ENCODE measurements at regions not wholly inside any gene's neighbourhood (a gene's known extent, or its start where the extent isn't known, plus 50 kb on each side); places are given as distances from the start of the nearest gene placed in this dataset.

DNA sequence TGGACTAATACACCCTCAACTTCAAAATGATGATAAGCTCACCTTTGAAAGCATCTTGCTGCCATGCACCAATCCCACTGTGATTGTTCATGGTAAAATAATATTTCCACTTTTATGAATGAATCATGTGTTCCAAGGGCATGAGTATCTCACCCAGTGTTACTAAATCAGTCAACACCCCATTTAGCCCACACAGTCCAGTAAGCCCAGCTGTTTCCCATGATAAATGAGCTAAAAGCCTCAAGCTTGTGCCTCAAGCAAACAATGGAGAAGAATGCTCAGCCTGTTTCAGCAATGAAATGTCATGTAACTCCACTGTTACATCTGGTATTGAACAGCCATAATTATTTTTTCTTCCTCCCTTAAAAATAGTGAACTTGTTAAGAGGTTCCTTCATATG lies 442.5 kb downstream of the XPNPEP1 start:
- no peak for DNase-seq (ENCODE audit: low spot score)

DNA sequence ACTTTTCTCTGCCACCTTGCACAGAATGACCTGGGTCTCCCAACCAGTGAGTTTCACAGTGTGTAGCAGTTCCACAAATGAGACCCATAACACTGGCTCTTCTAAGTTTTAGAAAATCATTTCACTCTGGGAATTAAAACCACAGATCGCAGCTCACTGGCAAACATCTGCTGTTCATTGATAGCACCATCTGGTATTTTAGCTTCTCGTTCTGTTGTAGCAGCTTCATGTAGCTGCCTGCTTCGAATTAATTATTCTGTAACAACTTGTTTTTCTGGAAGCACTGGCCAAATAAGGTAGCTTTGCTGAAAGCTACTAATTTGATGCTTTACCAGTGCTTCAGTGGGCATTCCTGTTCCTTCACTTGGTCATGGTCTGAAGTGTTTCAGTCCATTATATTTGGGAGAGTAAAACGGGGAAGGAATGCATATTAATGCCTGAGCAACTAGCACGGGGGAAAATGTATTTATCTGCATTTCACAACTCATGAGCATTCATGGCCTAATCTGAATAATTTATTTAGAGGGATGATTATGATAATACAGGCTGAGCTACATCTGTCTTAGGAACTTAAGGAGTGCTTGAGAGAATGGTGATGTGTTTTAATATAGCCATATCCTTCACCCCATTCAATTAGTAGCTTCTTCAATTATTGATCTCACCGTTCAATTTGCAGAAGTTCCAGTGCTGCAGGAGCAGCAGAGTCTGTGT lies 447.4 kb downstream of the XPNPEP1 start:
- DNase-seq (ENCODE audit: low spot score): no peak

DNA sequence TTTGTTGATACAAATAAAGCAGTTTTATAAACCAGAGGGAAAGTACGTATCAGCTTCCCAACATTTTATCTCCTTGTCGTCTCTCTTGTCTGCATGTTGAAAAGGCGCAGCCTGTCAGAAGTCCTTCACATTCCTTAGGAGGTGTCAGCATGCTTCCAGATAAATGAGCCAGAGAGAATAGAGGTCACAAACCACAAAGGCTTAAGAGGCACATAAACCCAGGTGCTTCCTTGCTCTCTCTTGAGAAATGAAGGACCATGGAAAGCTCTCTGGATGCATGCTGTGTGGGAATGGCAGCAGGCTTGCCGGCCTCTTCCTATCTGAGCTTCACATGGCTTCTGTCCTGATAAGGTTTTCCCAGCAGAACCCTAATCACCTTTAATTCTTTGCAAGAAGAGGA lies 448.5 kb downstream of the XPNPEP1 start:
- DNase-seq (ENCODE audit: low spot score): no peak

DNA sequence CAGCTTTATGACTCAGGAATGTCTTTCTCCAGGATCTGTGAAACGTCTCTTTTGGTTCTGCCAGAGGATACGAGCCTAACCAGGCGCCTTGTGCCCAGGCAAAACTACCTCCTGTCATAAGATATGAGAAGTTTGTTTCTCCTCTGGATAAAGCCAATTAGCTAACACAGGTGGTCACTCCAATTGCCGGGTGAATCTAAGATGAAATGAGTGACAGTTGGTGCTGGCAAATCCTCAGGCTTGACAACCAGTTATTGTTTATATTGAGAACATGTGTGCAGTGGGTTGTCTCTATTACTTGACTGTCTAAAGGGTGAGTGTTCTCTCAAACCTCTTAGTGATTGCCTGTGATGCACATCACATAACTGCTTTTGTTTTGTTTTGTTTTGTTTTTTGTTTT lies 449.1 kb downstream of the XPNPEP1 start:
- no peak for DNase-seq (ENCODE audit: low spot score)

DNA sequence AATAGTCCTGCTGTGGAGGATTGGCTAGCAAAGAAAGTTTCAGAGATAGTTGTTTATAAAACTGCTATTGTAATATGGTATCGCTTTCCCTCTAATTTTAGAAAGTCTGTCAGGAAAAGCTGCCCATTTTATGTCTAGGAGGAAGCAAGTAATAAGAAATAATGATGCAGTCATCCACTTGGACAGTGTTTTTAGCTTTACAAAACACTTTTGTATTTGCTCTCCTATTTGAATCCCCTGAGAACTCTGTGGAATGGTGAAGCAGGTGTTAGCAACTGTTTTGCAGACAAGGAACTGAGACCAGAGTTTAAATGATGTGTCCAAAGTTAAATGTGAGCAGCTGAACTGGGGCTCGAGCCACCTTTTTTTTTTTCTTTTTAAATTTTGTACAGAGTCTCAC lies 455.8 kb downstream of the XPNPEP1 start:
- no peak for DNase-seq (ENCODE audit: low spot score)

DNA sequence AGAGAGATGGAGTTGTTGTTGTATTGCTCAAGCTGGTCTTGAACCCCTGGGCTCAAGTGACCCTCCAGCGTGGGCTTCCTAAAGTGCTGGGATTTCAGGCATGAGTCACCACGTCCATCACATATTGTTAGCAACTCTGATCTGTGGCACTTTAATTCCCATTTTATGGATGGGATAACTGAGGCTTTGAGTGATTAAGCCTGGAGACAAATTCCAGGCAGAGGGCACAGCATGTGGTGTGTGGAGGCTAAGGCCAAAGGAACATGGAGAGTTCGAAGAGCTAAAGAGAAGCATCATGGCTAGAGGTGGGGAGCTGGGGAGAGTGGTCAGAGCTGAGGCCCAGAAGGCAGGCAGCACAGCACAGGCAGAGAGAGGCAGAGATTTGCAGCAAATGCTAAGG lies 458.4 kb downstream of the XPNPEP1 start:
- DNase-seq (ENCODE audit: low spot score): no peak

DNA sequence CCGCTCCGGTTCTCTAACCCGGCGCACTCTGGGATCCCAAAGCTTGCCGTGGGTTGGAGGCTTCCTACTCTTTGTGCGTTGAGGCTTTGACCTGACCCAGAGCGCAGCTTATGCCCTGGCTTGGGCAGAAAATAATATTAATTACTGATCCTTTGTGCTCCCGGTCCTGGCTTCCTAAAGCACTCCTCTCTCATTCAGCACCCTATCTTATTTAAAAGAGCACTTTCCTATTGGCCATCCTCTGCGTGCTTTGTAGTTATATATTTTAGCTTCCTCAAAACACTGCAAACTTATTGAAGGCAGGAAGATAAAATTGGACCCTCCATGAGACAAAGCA lies 466.0 kb downstream of the XPNPEP1 start:
- DNase-seq (ENCODE audit: low spot score): no peak

DNA sequence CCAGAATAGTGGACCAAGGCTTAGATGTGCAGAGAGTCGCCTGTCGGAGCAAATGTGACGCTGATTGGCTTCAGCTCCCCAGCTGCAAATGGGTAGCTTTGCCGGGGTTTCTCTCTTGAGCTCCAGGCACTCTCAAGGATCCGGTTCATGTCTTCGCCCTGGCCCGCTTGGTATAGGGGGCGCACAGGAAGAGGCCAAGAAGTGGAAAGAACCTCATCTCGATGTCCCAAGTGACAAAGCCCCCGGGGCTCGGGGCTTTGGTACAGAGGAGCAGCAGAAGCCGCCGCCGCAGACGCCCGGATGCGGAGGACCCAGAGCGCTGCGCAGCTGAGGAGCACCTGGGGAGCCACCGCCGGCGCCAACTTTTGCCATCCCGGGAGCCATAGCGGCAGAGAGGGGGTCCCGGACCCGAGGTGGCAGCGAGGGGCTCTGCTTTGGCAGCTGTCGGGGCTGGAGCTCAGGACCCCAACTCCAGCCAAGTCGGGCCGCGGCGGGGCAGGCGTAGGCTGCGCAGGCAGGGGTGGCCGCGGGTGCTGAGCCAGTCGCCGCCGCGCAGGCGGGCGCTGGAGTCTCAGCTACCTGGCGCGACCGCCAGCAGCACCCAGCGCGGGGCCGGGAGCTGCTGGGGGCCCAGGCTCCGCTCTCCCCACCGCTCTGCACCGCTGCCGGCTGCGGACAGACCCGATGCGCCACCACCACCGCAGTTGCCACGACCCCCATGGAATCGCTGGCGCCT lies 466.6 kb downstream of the XPNPEP1 start:
- no peak for DNase-seq (ENCODE audit: low spot score)

DNA sequence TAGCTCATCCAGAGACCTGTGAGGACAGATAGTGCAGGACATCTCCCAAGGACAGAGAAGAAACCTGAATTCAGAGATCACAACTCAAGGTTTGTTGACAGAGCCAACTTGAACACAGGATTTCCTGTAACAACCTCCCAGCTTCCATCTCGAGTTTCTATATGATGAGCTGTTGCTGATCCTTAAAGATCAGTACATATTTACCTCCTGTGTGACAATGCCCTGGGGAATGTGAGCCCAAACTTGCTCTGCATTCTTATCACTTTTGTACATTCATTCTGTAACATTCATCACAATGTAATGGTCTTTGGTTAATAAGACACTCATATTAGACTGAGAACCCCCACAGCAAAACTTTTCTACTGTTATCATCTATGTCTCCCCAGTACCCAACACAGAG lies 468.6 kb downstream of the XPNPEP1 start:
- DNase-seq (ENCODE audit: low spot score): no peak

DNA sequence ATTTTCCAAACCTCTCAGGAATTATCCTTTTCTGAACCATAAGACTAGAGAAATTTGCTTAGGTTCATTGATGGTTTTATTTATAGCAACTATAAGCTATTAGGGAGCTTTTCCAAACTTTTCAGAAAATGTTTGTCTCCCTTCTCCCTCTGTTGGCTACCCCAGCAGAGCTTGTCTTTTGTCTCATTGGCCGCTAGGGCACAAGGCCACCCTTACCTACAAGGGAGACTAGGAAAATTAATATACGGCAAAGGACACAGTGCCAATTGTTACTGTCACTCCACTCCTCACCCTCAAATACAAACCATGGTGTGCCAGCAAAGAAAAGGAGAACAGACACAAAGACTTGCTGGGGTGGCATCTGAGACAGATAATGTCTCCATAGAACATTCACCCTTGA lies 471.4 kb downstream of the XPNPEP1 start:
- no peak for DNase-seq (ENCODE audit: low spot score)

DNA sequence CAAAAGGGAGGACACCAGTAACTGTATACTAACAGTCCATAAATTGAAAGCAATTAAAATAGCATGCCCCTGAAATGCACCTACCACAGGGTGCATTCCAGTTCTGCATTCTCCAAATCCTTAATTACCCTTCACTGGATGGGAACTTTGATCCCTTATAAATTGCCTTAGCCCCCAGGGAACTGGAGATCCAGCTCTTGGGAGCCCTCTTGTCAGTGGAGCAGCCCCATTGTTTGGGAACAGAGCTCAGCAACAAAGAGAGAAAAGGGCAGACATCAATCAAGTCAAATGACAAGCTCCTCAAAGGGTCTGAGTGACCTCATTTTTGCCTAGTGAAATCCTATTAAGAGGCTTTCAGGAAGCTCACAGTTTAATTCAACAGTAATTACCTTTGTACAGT lies 472.6 kb downstream of the XPNPEP1 start:
- no peak for DNase-seq (ENCODE audit: low spot score)

DNA sequence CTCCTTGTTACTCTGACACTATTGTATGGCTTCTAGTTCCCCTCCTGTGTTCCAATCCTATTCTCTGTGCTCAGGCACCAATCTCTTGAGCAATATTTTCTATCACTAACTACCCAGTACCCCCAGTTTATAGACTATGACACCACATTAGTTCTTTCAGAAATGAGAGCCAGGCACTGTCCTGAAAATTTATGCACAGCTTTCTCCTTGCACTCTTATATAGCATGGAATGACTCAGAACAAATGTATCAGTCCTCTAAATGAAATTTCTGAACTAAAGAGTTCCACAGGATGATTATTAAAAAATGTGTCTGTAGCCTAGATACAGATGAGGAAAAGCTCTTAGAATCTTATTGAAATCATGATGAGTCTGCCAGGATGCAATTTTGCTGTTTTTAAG lies 489.9 kb downstream of the XPNPEP1 start:
- DNase-seq (ENCODE audit: low spot score): no peak

DNA sequence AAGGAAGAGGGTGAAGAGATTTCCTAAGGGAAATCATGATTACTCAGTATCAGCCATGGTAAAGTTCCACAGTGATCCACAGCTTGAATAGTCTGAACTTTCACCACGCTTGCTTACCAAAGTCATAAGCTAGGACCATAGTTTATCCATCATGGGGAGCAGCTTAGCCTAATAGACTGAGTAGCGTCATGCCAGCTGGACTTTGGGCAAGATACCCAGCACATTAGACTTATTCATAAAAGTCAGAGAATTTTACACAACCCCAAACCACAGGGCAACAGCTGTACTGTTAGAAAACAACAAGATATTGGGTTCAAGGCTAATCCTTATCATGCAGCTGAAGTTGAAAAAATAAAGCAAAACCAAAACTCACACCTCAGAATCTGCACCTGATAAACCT lies 491.0 kb downstream of the XPNPEP1 start:
- DNase-seq (ENCODE audit: low spot score): no peak

DNA sequence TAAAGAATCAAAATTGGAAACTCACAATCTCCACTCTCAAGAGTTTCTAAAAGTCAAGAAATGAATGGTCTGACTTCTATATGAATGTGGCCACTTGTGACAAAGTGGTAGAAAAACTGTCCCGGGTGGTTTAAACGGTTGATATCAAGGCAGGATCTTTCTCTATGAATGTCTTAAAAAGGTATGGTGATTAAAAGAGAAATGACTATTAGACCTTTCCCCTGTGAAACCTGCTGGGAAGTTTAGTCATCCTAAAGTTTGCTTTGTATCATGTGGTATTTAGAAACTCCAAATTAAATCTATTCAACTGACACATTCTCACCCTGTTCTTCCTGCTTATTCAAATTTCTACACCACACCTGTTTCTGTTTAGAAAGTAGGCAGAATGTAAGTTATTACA lies 492.5 kb downstream of the XPNPEP1 start:
- no peak for DNase-seq (ENCODE audit: low spot score)

DNA sequence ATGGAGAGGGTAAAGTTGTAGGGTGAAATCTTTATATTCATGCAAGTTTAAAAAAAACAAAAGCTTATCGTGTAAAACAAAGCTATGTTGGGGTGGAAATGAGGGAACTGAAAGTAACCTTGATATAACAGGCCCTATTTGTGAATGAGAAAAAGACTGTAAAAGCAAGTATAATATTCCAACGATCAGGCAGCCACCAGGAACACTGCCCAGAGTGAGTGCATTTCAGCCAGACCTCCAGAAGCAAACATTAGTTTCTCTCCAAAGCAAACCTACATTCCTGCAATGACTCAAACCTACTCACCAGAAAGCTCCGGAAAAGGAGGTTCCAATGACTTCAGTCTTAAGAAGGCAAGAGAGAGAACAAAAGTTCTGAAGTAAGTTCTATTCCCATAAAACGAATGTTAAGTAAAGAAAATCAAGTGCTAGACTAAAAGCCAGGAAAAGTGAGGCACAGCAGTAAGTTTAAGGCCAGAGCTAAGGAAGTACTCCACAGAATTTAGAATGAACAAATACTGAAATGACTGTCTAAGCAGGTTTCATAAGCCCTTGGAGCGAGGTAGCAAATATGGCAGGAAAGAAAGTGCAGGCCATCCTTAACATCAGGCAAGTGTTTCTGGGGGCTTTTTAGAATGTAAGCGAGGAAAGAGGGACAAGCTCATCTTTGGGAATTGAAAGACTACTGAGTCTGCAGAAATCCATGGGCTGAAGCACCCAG lies 493.1 kb downstream of the XPNPEP1 start:
- DNase-seq (ENCODE audit: low spot score): no peak

DNA sequence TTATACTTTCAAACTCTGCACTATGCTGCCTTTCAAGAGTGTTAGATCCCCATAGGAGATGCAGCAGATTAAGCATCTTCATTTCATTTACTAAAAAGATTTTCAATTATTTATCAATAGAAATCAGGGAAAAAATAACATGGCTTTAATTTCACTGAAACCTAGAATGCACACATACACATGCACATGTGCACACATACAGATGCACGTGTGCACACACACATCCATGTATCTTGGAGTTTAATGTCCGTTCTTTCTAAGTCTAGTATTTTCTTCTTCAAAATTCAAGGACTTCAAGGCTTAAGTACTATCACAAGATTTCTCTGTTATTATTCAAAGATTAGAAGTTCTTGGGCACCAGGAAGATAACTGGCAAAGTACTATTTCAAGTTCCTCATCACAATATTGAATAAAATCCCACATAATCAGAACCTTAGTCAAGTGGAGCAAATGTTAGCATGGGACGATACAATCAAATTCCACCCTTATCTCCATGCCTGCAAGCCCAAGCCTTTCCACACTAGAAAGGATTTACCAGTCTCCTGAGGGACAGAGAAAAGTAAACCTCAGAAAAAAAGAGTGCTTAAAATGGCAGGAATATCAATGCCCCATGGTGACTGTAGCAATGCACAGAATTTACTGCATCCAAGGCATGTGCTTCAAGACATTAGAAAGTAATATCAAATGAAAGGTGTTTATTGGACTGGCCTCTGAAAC lies 494.4 kb downstream of the XPNPEP1 start:
- DNase-seq (ENCODE audit: low spot score): no peak

DNA sequence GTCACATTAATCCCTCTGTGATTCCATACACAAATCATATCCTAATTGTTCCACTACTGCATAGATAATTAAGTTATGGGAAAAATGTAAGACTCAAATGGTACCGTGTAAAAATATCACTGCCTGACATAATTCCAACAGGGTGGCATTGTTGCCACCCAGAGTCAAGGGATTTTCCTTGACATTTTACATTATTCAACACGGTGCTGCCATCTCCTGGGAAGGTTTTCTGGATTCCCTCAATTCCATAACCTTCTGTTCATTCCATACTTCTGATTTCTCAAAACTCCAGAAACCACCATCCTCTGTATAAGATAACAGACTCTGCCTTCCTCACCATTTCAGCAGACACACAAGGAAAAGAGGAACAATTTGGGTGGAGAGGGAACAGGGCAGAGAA lies 495.9 kb downstream of the XPNPEP1 start:
- DNase-seq (ENCODE audit: low spot score): no peak

DNA sequence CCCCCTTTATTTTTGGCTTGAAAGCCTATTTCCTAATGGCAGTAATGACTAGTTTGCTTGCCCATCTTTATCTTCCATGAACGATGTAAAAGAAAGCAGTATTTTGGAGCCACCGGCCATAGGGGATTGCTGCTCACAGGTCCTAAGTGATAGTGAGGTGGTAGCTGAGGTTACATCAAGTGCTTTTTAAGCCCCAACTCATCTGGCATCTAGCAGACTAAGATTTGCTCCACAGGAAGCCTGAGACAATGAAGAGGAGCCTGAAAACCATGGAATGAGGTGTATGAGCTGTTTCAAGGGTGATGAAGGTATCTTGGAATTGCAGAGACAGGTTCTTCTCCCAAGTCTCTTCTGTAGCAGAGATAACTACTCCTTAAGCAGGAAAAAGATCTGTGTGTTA lies 496.3 kb downstream of the XPNPEP1 start:
- DNase-seq (ENCODE audit: low spot score): no peak

DNA sequence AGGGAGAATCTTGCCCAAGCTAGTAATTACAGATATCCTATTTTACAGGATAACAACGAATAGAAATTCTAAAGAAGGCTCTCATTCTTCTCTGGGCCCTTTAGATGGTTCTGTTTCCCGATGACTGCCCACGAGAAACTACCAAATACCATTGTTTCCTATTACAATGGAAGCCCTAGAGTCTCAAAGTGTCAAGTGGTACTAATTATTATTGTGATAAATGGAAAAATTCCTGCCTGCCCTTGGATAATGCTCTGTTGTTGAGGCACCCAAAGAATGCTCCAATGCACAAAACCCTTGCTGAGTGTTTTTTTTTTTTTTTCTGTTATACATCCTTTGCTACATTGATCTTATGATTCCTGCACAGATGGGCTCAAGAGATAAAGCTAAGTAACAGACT lies 504.5 kb downstream of the XPNPEP1 start:
- DNase-seq (ENCODE audit: low spot score): no peak

DNA sequence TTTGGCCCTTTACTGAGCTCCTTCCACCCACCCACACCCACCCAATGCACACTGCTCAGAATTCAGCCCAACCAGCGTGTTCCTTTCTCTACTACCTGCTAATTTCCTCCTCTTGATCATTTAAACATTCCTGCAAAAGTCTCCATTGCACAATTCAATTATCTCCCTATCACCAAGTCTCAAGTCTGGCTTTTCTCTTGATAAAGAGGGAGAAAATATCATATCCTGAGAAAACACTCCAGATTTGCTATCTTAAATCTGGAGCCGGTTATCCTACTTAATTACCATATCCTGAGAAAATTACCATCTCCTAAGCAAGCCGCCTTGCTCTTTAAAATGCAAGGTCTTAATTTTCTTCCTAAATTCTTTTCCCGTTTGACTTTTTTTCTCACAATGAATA lies 505.5 kb downstream of the XPNPEP1 start:
- DNase-seq (ENCODE audit: low spot score): no peak

DNA sequence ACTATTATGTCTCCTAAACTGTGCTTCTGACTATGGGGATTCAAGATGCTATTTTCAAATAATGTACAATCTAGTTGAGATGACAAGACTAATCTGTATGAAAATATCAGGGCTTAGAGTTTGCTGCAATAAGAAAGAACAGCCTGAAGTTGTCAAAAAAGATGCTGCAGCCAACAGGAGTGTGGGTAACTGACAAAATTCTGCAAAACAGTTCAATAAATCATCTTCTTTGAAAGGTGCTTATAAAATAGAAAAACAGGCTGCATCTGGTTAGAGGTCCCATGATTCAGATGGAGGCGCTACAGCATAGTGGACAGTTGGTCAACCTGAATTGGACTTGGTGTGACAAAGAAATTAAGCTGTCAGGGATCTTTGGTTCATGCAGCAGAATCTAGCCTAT lies 511.0 kb downstream of the XPNPEP1 start:
- DNase-seq (ENCODE audit: low spot score): no peak

DNA sequence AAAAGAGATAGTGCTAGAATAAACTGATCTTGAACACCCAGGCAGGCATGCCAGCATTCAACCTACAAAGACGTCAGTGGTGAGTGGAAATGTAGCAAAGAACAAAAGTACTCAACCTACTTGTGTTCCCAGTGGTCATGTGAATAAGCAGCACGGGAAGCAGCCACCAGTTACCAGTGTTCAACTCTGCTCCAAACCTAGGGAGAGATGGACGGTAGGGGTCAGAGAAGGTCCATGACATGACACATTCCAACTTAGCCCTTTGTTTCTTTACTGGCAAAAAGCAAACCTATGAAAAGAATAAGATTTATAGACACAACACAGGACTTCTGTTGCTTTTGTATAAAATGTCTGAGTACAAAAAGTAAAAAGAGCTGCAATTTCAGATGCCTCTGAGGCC lies 511.4 kb downstream of the XPNPEP1 start:
- no peak for DNase-seq (ENCODE audit: low spot score)

DNA sequence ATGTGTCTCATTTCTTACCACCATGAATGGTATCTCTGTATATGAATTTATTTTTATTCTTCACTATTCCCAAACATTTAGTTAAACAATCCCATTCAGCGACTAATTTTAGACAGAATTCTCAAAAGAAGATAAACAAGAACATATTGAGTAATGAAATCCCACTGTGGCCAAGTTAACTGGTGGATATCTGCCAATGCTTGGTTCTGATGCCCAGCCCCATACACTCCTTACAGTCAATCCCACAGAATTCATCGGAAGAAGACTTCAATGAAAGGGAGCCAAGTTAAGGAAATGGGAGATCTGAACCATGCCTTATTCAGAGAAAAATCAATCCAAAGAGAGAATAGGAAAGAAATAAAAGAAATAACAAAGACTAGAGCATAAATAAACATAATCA lies 518.0 kb downstream of the XPNPEP1 start:
- DNase-seq (ENCODE audit: low spot score): no peak

Data from hematopoietic multipotent progenitor cell treated with erythropoietin and hydrocortisone succinate and interleukin-3 and kit ligand, for 15 days (in vitro differentiated cells).